ENCODE measurements at regions not wholly inside any gene's neighbourhood (a gene's known extent, or its start where the extent isn't known, plus 50 kb on each side); places are given as distances from the start of the nearest gene placed in this dataset.

GRCh38 chr13:65966991-65967451 lies 1263.1 kb downstream of the PCDH9 start:
- peak; percentile 38 for TF ChIP-seq CTCF (IDR thresholded peaks at IDR 0.05; ENCODE audit: poor library complexity)
- TF ChIP-seq EZH2 (IDR thresholded peaks at IDR 0.05; ENCODE audit: borderline replicate concordance): no peak

Data from hepatocyte (in vitro differentiated cells).